GM18858 (cell line): ENCODE measurements at regions not wholly inside any gene's neighbourhood (a gene's known extent, or its start where the extent isn't known, plus 50 kb on each side); places are given as distances from the start of the nearest gene placed in this dataset.
"Not testable (repeated sequence)": the region's sequence is repeated elsewhere in the genome, so short reads cannot be mapped to it uniquely, and the experiment has no call there.

Experiments
- ATAC-seq: cut with Tn5 transposase; IDR thresholded peaks from one replicate; pipeline ENCODE4 v1.9.1; 2021; ENCODE audit not compliant: unreplicated experiment

- no peak for ATAC-seq
These were observed 151.8 kb upstream of the RAB4A start for GRCh38 chr1:229119161-229119560.

- no peak for ATAC-seq
These were observed 151.0 kb upstream of the RAB4A start for GRCh38 chr1:229119876-229120275.

- no peak for ATAC-seq
These were observed 149.0 kb upstream of the RAB4A start for GRCh38 chr1:229121845-229122436.

GRCh38 chr1:229122606-229123005 lies 148.3 kb upstream of the RAB4A start:
- no peak for ATAC-seq

GRCh38 chr1:229124116-229124515 lies 146.8 kb upstream of the RAB4A start:
- no peak for ATAC-seq

- no peak for ATAC-seq
These were observed 146.3 kb upstream of the RAB4A start for GRCh38 chr1:229124520-229125124.

- peak; percentile 46 for ATAC-seq
These were observed 143.6 kb upstream of the RAB4A start for GRCh38 chr1:229127301-229127700.

GRCh38 chr1:229128066-229128608 lies 142.8 kb upstream of the RAB4A start:
- ATAC-seq, result no peak

GRCh38 chr1:229129301-229130027 lies 141.4 kb upstream of the RAB4A start:
- no peak for ATAC-seq

- no peak for ATAC-seq
These were observed 140.8 kb upstream of the RAB4A start for GRCh38 chr1:229130028-229130668.

GRCh38 chr1:229131243-229132105 lies 139.4 kb upstream of the RAB4A start:
- ATAC-seq, result no peak

GRCh38 chr1:229132106-229132443 lies 138.8 kb upstream of the RAB4A start:
- ATAC-seq, result no peak

- ATAC-seq, result no peak
These were observed 138.2 kb upstream of the RAB4A start for GRCh38 chr1:229132706-229133105.

- no peak for ATAC-seq
These were observed 137.8 kb upstream of the RAB4A start for GRCh38 chr1:229133151-229133550.

- ATAC-seq, result no peak
These were observed 137.1 kb upstream of the RAB4A start for GRCh38 chr1:229133811-229134210.

GRCh38 chr1:229134381-229135217 lies 136.3 kb upstream of the RAB4A start:
- not testable (repeated sequence) for ATAC-seq

- no peak for ATAC-seq
These were observed 135.1 kb upstream of the RAB4A start for GRCh38 chr1:229135773-229136172.

- no peak for ATAC-seq
These were observed 134.1 kb upstream of the RAB4A start for GRCh38 chr1:229136822-229137221.

- ATAC-seq, result no peak
These were observed 133.6 kb upstream of the RAB4A start for GRCh38 chr1:229137271-229137670.

- no peak for ATAC-seq
These were observed 132.9 kb upstream of the RAB4A start for GRCh38 chr1:229138058-229138457.
